Fibroblast of skin of right quadriceps (primary cell): ENCODE measurements at regions not wholly inside any gene's neighbourhood (a gene's known extent, or its start where the extent isn't known, plus 50 kb on each side); places are given as distances from the start of the nearest gene placed in this dataset.
A peak's percentile ranks its signal among the peaks of the same experiment; 100 is the strongest.

Experiments used
- DNase-seq: peaks from one replicate; pipeline ENCODE4 v3.0.0-alpha.2; 2013

DNA sequence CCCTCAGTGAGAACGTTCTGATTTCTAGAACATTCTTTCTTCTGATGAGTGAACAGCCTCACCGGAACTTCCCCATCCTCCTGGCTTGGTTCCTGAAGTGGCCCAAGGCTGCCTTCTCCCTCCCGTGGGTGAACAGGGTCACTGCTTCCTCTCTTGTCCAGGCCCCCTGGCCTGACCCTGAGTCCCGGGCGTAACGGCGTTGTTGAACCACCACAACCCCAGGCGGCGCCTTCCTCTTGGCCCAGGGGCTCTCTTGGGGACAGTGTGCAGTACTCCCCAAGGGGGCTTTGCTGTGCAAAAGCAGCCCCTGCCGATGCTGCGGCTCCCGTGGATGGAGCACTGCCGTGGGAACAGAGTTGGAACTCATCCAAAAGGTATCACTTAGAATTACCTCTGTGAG lies 147.2 kb downstream of the TSN start:
- DNase-seq = no peak

DNA sequence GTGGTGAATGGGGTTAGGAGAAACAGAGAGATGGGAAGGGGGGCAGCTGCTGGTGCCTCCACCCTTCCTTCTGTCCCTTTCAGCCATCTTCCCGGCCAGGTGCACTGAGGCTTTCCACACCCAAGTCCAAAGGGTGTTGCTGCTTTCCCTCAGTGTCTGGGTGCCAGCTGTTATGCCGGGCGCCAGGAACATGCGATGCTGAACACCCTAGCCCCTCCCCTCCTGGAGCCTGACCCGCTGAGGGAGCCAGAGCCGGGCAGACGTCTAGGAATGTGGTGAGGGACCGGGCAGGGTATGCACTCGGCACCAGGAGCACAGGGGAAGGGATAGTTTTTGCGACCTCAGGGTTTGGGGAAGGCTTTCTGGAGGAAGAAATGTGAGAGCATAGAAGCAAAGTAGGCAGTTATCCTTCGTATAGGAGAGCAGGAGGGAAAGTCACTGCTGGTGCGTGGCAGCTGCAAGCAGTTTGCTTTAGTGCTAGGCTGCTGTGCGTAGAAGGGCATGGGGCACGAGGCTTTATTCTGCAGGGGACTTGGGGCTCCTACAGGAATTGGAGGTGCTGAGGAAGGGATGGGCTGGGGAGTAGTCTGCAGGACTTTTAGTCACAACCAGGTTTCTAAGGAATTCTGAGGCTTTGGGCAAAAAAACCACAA lies 147.7 kb downstream of the TSN start:
- DNase-seq = no peak

DNA sequence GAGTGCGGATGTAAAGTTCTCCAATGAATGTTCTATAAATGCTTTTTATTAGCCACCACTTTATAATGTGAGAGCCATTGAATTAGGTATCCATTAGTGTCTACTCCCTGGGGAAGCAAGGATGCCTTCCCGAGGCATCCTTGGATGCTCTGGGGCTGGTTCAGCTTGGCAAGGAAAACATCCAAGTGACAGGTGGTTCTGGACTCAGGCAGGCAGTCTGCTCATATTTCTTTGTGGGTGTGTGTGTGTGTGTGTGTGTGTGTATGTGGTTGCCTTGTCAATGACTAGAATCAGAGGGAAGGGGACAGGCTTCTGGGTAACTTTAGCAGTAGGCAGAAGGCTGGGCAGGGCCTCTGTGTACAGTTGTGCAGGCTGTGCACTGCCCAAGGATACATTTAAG lies 149.2 kb downstream of the TSN start:
- DNase-seq = no peak

DNA sequence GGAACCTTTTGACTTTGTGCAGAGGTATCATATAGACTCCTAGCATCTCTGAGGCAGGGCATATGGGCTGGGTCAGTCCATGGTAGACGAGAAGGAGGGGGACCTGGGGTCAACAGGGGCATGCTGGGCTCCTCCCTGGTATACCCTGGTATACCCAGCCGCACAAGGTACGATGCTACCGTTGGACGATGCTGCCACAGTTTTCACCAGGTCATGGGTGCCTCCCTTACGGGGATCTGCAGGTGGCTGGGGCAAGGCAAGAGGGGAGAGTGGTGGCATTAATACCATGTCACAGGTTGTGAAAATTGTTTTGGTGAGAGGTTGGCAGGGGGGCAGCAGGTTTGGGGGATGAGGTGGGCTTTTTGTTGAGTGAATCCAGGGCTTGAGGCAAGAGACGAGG lies 149.8 kb downstream of the TSN start:
- DNase-seq = no peak

DNA sequence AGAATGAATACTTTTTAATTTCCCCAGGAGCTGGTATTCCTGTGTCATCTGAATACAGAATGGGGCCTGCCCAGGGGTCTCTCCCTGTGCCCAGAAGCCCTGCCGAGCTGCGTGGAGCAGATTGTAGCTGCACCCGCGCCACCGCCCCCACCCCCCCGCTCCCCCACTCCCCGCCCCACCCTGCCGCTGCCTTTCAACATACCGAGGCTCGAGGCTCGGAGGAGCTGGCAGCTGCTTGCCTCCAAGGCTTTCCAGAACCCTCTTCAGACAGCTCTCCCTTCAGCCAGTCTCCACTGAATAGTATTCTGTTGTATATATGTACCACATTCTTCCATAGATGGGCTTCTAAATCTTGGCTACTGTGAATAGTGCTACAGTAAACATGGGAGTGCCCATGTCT lies 150.7 kb downstream of the TSN start:
- no peak for DNase-seq

DNA sequence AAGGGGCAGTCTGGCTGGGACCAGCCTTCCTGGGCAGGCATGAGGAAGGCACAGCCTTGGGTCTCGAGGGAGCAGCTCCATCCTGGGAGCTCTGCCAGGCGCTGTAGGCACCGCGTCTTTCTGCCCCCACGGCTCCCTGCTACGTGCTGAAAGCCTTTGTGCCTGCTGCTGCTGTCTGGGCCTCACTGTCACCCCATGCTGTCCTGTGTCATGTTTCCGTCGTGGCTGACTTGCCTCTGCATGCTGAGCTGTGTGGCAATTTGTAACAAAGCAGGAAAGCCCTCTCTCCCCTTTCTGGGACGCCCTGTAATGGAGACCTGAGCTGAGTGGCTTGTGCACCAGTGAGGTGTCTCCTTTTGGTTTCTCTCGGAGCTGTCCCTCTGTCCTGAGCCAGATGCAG lies 152.5 kb downstream of the TSN start:
- DNase-seq = no peak

DNA sequence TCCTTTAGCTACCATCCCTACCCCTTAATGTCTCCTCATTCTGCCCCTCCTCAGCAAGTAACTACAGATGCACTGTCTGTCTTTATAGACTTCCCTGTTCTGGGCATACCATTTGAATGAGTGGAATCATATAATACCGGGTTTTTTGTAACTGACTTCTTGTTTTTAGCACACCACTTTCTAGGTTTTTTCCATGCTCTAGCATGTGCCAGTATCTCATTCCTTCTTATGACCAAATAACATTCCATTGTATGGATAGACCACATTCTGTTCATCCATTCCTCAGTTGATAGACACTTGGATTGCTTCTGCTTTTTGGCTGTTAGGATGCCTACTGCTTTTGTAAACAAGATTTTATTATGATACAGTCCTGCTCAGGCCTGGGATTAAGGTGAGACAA lies 154.7 kb downstream of the TSN start:
- DNase-seq = no peak

DNA sequence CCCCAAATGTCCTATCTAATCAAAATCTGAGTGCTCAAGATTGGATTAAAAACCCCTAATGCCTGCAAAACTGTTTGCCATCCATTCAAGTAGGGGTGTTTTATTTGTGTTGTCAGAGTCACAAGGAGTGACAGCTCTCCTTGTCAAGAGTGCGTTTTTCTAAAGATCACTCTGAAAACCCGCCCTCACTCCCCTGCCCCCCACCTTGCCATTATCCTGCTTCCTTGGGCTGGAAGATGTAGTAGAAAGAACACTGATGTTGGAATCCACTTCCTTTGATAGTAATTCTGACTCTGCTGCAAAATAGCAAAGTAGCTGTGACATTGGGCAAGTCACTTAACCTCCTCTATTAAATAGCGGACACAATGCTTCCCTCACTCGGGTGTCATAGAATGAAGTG lies 155.6 kb downstream of the TSN start:
- DNase-seq = no peak

DNA sequence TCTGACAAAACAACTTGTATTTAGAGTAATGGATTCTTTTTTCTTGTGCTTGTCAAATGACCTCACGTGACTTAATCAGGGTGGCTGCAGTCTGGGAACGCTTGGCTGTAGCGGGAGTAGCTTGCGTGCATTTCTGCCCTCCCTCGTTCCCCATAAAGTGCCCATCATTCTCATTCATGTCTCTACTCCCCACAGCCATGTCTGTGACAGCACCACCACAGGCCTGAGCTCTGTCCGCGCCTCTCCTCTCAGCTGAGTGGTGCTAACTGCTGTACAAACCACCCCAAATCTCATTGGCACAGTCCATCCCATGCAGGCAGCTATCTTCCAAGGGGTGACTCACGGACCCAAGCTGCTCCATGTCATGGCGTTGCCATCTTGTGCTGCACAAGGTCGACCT lies 161.7 kb downstream of the TSN start:
- DNase-seq = no peak

DNA sequence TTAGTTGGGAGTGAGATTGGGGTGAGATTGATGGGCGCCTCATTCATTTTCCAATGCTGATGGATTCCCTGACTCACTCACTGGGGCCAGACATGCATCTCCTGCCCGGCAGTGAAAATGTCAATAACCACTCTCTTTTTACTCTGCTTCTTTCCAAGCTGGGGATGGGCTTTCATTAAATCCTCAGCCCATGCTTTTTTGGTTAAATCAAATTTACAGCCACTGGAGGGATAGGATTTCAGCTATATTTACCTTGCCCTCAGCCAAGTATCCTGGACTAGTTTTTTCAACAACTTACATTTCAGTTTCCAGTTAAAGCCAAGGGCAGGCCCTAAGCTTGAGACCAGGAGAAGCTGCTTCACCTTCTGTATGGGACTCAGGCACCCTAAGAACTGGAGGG lies 162.8 kb downstream of the TSN start:
- no peak for DNase-seq

DNA sequence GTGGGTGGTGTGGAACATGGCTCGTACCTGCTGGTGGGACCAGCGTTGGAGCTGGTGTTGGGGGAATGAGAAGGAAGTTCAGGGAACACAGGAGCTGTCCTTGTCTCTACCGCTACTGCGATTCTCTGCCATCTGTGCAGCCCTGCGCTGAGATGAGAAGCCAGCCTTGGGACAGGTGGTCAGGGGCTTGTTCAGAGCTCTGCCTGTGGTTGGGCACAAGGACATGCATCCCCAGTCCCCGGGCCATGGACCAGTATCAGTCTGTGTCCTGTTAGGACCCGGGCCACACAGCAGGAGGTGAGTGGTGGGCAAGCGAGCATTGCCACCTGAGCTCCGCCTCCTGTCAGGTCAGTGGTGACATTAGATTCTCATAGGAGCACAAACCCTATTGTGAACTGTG lies 164.4 kb downstream of the TSN start:
- DNase-seq = no peak

DNA sequence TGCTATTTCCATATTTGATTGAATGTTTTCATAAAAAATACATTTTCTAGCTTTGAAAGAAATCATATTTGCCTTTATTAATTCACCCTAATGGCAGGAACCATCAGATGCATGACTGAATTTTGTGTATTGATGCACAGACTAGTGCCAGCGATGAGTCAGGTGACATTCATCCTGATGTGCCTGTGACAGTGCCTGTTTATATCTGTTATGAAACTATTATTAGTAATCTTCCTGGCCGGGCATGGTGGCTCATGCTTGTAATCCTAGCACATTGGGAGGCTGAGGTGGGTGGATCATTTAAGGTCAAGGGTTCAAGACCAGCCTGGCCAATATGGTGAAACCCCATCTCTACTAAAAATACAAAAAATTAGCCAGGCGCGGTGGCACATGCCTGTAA lies 170.0 kb downstream of the TSN start:
- DNase-seq = no peak

DNA sequence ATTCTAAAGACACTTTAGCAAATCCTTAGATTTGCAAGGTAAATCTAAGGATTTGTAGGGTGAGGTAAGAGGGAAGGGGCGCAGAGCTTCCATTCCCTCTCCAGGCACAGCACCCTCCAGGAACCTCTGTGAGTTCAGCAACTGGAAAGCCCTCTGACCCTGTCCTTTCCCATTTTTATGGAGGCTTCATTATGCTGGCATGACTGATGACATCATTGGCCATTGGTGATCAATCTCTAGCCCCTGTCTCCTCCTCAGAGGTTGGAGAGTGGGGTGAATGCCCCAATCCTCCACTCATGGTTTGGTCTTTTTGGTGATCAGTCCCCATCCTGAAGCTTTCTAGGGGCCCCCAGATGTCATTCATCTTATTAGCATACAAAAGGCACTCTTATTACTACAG lies 187.8 kb downstream of the TSN start:
- DNase-seq = no peak

DNA sequence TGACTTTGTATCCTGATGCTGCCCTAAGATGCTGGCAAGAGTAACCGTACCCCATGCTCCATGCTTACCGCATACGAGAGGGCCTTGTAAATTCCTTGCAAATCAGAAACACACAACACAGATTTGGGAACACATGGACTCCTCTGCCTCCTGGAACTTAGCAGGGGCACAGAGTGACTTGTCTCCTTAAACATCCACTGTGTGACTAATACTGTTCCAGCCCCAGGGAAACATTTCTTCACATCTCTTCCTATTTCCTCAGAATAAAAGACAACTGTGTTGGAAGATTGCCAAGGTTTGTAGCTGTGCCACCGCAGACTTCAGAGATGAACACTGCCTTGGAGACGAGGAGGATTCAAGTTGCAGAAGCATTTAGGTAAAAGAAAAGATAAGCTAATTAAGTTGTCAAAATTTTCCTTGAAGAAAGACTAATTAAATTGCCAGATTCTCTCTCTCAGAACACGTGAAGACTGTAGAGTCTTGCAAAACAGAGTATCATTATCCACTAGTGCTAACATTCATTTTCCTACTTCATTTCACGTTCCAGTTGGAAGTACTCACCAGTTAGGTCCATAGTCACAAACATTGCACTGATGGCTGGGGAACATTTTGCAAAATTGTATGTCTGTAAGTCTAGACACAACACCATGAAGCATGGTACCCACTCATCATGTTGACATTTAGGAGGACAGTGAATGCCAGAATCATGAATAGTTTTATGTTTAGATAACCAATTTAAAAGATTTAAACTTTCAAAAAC lies 188.8 kb downstream of the TSN start:
- peak; percentile 91 for DNase-seq

DNA sequence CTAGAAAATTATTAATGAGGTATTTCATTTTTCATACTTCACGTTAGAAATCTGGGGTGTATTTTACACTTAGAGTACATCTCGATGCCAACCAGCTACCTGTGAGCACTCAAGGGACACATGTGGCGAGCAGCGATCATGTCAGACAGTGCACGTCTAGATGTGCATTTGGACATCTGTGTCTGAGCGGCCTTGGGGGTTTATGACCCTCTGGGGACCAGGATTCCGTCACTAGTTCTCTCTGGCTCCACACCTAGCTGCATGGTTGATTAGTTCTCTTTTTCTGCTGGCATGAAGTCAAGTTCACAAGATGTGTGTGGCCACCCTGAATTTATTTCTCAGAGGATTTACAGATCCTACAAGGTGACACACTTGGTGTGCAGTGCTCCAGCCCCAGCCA lies 192.2 kb downstream of the TSN start:
- no peak for DNase-seq

DNA sequence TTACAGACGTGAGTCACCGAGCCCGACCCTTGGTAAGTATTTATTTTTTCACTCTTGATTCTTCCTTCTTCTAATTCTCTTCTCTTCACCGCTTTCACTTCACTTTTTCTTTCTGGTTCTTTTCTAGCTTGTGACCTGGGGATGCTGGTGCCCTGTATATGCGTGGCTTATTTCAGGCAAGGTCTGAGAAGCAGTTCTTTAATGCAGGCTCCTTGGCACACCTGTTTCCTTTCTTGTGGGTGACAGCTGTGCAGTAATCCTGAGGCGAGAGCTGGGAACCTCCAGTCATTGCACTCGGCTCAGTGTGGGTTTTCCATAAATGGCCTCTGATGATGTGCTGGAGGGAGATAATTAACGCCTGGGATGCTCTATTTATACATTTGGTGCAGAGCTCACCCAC lies 193.8 kb downstream of the TSN start:
- no peak for DNase-seq

DNA sequence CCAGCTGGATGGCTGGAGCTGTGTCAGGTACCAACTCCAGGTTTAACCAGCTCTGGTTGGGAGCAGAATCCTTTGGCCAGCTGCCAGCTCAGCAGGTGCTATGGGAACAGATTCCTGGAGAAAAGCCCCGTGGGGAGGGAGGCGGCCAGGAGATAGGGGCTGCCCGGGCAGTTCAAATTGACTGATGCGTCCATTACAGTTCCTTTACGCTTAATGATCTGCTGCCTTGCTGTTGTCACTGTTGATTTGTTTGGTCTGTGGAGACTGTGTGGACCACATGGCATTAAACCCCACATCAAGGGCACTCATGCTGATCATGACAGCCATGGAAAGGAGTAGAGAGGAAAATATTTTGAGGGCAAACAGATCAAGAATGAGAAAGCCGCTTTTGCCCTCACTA lies 200.0 kb downstream of the TSN start:
- DNase-seq = no peak

DNA sequence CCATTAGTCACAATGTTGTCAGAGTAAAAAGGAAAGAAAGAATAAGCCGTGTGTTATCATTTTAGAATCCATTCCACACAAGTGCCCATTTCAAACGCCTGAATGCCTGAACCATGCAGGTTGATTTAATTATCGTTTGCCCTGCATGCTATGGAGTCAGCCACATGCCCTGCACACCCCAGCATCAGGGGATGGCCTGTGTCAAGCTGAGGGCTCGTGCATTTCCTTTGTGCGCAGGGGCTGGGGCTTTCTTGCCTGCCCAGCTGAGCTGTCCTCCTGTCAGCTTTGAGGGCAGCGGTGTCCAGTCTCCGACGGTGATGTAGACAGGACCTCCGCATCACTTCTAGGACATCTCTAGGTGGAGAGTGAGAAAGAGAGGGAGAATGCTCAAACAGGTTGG lies 200.4 kb downstream of the TSN start:
- DNase-seq = no peak

DNA sequence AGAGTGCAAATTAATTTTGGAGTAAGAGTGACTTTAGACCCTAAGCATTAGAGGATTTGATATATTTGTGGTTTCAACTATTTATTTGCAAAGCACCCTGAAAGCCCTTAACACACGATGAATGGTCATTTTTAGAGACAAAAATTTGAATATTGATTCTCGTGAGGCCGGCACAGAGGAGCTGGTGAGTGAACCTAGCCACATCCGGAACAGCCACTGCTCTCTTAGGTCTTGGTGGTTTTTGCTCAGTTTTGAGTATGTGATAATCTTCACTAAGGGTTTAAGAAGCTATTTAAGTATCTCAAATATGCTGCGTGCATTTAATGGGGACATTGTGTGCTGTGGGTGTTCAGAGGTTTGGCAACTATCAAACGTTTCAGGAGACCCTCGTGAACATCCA lies 204.8 kb downstream of the TSN start:
- DNase-seq = no peak

DNA sequence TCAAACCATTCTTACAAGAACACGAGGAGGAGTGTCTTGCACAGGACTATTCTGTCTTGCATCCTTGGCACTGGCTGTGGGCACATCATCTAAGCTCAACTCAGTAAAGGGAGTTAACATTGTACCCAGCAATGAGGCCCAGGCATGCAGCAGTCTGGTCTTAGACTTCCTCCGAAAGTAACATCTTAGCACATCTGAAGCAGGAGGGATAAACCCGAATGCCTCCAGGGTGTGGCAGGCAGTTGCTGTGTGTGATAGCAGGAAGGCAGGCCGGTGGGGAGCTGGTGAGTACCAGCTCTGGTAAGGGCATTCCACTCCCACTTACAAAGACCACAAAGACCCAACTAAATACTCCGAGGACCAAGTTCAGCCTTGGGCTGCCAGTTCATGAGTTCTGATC lies 206.3 kb downstream of the TSN start:
- no peak for DNase-seq

DNA sequence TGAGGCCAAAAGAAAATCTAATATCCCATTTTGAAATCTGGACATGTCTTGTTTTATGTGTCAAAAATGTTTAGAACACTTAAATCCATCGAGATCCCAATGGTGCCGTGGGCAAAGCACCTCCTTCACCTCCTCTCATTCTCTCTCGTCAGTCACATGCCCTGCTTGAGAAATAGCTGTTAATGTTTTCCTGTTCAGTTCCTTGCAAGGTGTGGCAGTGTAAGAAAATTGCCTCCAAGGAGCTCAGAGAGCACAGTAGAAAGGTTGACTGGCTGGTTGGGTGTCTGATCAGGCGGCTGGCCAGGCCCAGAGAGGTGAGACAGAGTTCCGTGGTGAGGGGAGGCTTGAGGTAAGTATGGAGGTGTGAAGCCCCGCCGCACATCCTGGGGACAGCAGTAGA lies 210.2 kb downstream of the TSN start:
- DNase-seq = no peak

DNA sequence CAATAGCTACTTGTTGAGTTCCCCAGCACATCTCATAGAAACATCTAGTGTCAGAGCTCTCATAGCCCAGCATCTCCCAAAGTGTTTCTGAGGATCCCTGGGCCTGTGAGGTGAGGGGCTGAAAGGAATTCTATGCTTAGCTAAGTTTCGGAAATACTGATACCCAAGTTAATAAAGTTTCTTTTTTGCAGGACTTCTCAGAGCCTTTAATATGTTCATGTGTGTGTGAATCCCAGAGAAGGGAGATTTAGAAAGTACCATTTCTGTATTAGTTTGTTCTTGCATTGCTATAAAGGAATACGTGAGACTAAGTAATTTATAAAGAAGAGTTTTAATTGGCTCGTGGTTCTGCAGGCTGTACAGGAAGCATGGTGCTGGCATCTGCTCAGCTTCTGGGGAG lies 211.2 kb downstream of the TSN start:
- DNase-seq = no peak

DNA sequence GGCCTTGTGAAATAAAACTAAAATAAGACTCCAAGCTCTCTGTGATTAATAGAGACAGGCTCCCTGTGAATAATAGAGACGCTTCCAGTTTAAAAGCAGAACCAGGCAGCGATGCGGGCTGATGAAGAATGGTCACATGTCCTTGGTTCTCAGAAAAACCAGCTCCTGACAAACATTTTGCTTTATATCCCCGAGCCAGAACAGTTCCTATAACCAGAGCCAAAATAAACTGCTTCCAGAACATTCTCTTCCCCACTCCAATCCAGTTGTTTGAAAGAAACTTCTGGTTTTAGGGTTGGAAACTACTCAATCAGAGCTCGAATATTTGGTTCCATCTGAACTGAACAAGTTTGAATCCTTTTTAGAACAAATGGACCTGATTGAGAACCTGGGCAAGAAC lies 213.7 kb downstream of the TSN start:
- DNase-seq = no peak

DNA sequence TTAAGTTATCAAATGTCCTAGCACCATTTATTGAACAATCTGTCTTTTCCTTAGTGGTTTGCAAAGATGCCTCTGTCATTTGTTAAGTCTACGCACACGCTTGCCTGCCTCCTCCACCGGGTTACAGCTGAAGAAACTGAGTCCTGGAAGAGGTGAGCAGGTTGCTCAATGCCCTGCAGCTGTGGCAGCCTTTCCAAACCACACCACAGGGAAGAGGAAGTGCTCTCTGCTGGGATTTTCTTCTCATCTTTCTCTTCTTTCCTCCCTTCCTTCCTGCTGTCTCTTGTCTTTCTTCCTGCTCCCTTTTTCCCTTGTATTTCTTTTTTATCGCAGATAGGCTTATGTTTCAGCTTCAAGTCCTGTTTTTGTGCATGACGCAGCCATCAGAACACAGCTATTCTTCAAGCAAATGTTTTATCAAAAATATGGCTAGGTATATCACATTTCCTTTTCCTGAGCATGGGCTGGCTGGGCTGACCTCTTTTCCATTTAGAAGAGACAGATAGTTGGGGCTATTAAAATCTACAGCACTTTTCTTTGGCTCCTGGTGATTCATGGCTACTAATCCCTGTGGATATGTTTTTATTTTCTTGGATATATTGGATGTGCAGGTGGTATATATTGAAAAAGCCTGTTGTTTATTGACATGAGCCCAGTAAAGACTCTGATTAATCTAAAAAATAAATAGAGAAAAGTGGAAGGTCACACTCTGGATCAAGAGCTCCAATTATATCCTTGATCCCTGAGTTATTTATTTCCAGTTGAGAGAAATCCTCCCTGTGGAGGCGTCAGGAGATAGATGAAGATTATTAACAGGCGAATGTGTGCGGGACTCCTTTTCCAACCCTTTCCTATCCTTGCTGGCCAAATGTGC lies 214.6 kb downstream of the TSN start:
- DNase-seq = no peak
